ENCODE measurements at regions not wholly inside any gene's neighbourhood (a gene's known extent, or its start where the extent isn't known, plus 50 kb on each side); places are given as distances from the start of the nearest gene placed in this dataset.

DNA sequence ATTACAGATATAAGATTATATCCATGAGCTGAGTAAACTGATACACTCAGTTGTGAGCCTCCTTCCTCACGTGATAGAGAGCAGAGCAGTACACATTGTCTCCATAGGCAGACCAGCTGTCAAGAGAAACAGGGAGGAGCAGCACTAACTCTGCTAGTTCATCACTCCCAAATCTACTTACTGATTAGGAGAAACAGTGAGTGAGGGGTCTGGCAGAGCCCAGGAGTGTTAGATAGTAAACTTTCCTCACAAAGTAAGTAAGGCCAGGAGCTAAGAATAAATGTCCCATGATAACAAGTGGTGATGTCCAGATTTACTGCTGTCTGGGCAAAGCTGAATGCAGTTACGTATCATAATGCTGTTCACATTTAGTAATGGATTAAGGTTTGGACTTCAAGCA lies 168.6 kb upstream of the KCNK2 start:
- Histone ChIP-seq H3K36me3 (replicated peaks in 1 of 2; ENCODE audit: control extremely low read depth in 1 of 2, control insufficient read depth in 1 of 2, extremely low read depth in 1 of 2, insufficient read depth in 2 of 2, low read length in 1 of 2) (no peaks in the 10 kb centered on the region), H3K4me3 (ENCODE audit: control extremely low read depth in 1 of 5, extremely low read depth in 1 of 5, insufficient read depth in 1 of 5, low read depth in 2 of 5, low read length in 4 of 5) (no peak overlapping the region), H3K4me1 (ENCODE audit: control insufficient read depth in 2 of 2, insufficient read depth in 2 of 2, low read length in 2 of 2) (no peaks in the 10 kb centered on the region), H3K9me3 (ENCODE audit: control extremely low read depth in 1 of 3, control insufficient read depth in 2 of 3, insufficient read depth in 1 of 3, low read length in 2 of 3) (peaks cover 0 to 5% (median 0%) of the 10 kb centered on the region in 3 donors), H3K27me3 (replicated peaks in 1 of 4; ENCODE audit: control extremely low read depth in 1 of 4, control insufficient read depth in 3 of 4, insufficient read depth in 4 of 4, low read length in 3 of 4) (no peaks in the 10 kb centered on the region), H4K20me1 (ENCODE audit: control insufficient read depth, insufficient read depth, low read length, poor library complexity, severe bottlenecking) (no peaks in the 10 kb centered on the region), H3K79me2 (ENCODE audit: control insufficient read depth, insufficient read depth, low read length) (no peaks in the 10 kb centered on the region), H3K4me2 (replicated peaks; ENCODE audit: low read depth, low read length, poor library complexity, severe bottlenecking) (no peak overlapping the region), H3K9ac (ENCODE audit: low read length) (no peak overlapping the region), H2AFZ (ENCODE audit: insufficient read depth, low read depth, low read length, poor library complexity, severe bottlenecking) (no peak overlapping the region), H3K27ac (ENCODE audit: low read length in 2 of 2) (no peak overlapping the region)
- H3K27ac Mint-ChIP-seq: no peak overlapping the region
- ATAC-seq (ENCODE audit: low read depth): no peak
- TF ChIP-seq, protein P1, sequence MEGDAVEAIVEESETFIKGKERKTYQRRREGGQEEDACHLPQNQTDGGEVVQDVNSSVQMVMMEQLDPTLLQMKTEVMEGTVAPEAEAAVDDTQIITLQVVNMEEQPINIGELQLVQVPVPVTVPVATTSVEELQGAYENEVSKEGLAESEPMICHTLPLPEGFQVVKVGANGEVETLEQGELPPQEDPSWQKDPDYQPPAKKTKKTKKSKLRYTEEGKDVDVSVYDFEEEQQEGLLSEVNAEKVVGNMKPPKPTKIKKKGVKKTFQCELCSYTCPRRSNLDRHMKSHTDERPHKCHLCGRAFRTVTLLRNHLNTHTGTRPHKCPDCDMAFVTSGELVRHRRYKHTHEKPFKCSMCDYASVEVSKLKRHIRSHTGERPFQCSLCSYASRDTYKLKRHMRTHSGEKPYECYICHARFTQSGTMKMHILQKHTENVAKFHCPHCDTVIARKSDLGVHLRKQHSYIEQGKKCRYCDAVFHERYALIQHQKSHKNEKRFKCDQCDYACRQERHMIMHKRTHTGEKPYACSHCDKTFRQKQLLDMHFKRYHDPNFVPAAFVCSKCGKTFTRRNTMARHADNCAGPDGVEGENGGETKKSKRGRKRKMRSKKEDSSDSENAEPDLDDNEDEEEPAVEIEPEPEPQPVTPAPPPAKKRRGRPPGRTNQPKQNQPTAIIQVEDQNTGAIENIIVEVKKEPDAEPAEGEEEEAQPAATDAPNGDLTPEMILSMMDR (IDR thresholded peaks at IDR 0.05): no peak
- no peak for TF ChIP-seq EZH2 (IDR thresholded peaks at IDR 0.05; ENCODE audit: borderline replicate concordance, insufficient read depth, low read depth, low read length, poor library complexity, severe bottlenecking)
- H3K9me3 Mint-ChIP-seq (ENCODE audit: insufficient read depth): no peaks in the 10 kb centered on the region
- H3K4me1 Mint-ChIP-seq: no peaks in the 10 kb centered on the region
- intact Hi-C loops (cut with micrococcal nuclease): no loop called here
- POLR2A ChIA-PET: no interaction called here
- no peak for DNase-seq
- no peak overlapping the region for H3K4me3 Mint-ChIP-seq
- H3K27me3 Mint-ChIP-seq: no peaks in the 10 kb centered on the region
- CTCF ChIA-PET: no interaction called here
- WGBS (ENCODE audit: insufficient coverage): no CpG with 5 or more reads among the region's 2 CpGs

DNA sequence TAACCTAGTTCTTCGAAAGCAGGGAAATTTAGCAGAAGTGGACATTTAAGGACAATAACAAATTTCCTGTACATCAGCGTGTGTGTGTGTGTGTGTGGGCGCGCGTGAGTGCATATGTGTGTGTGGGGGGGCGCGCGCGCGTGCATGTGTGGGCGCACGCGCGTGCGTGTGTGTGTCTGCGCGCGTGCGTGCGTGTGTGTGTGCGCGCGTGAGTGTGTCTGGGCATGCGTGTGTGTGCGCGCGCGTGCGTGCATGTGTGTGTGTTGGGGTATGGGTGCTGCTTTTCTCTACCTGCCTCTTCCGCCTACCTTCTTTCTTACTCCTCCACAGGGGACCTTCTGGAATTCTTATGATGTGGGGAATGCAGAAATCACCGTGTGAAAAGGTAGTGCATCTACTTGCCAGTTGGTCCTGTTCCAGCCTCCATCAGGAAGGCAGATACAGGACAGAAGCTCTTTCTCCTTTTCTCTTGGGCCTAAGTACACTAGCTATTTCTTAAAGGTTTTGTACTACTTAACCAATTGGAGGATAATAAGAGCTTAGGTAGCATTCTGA lies 165.4 kb upstream of the KCNK2 start:
- peaks cover 0 to 3% (median 0%) of the 10 kb centered on the region in 3 donors for H3K9me3 ChIP-seq (ENCODE audit: control extremely low read depth in 1 of 3, control insufficient read depth in 2 of 3, insufficient read depth in 1 of 3, low read length in 2 of 3)
- Mint-ChIP-seq H3K27ac (no peak overlapping the region), H3K4me3 (no peak overlapping the region), H3K9me3 (ENCODE audit: insufficient read depth) (no peaks in the 10 kb centered on the region), H3K4me1 (no peaks in the 10 kb centered on the region), H3K27me3 (no peaks in the 10 kb centered on the region)
- no peaks in the 10 kb centered on the region for H3K79me2 ChIP-seq (ENCODE audit: control insufficient read depth, insufficient read depth, low read length)
- no peaks in the 10 kb centered on the region for H3K27me3 ChIP-seq (replicated peaks in 1 of 4; ENCODE audit: control extremely low read depth in 1 of 4, control insufficient read depth in 3 of 4, insufficient read depth in 4 of 4, low read length in 3 of 4)
- H3K4me2 ChIP-seq (replicated peaks; ENCODE audit: low read depth, low read length, poor library complexity, severe bottlenecking): no peak overlapping the region
- no peak for ATAC-seq (ENCODE audit: low read depth)
- no peak overlapping the region for H2AFZ ChIP-seq (ENCODE audit: insufficient read depth, low read depth, low read length, poor library complexity, severe bottlenecking)
- no peak overlapping the region for H3K9ac ChIP-seq (ENCODE audit: low read length)
- TF ChIP-seq, protein P1 (IDR thresholded peaks at IDR 0.05): no peak
- TF ChIP-seq EZH2 (IDR thresholded peaks at IDR 0.05; ENCODE audit: borderline replicate concordance, insufficient read depth, low read depth, low read length, poor library complexity, severe bottlenecking): no peak
- no peaks in the 10 kb centered on the region for H3K4me1 ChIP-seq (ENCODE audit: control insufficient read depth in 2 of 2, insufficient read depth in 2 of 2, low read length in 2 of 2)
- no peak overlapping the region for H3K4me3 ChIP-seq (ENCODE audit: control extremely low read depth in 1 of 5, extremely low read depth in 1 of 5, insufficient read depth in 1 of 5, low read depth in 2 of 5, low read length in 4 of 5)
- ChIA-PET POLR2A (no interaction called here), CTCF (no interaction called here)
- no peaks in the 10 kb centered on the region for H4K20me1 ChIP-seq (ENCODE audit: control insufficient read depth, insufficient read depth, low read length, poor library complexity, severe bottlenecking)
- no peak overlapping the region for H3K27ac ChIP-seq (ENCODE audit: low read length in 2 of 2)
- DNase-seq: no peak
- intact Hi-C loops (cut with micrococcal nuclease): no loop called here
- WGBS (ENCODE audit: insufficient coverage): 89% methylated on average over 19 of the region's 31 CpGs
- no peaks in the 10 kb centered on the region for H3K36me3 ChIP-seq (replicated peaks in 1 of 2; ENCODE audit: control extremely low read depth in 1 of 2, control insufficient read depth in 1 of 2, extremely low read depth in 1 of 2, insufficient read depth in 2 of 2, low read length in 1 of 2)
